HUES64 (cell line): ENCODE measurements at regions not wholly inside any gene's neighbourhood (a gene's known extent, or its start where the extent isn't known, plus 50 kb on each side); places are given as distances from the start of the nearest gene placed in this dataset.

Experiments
- H3K27ac ChIP-seq: 2 replicates; pipeline ENCODE4 v1.7.0; 2013; ENCODE audit warnings: low read depth, low read length, inconsistent platforms
- H3K27me3 ChIP-seq: 2 replicates; pipeline ENCODE4 v1.6.1; 2013; ENCODE audit warnings: mild to moderate bottlenecking, low read length; ENCODE audit not compliant: insufficient read depth
- H3K36me3 ChIP-seq: 2 replicates; pipeline ENCODE4 v1.6.1; 2013; ENCODE audit warnings: mild to moderate bottlenecking, low read length; ENCODE audit not compliant: insufficient read depth
- H3K4me1 ChIP-seq: 2 replicates; pipeline ENCODE4 v1.6.1; 2013; ENCODE audit warnings: mild to moderate bottlenecking, low read length, moderate library complexity; ENCODE audit not compliant: insufficient read depth
- H3K4me3 ChIP-seq: 2 replicates; pipeline ENCODE4 v1.5.1; 2013; ENCODE audit warnings: mild to moderate bottlenecking, low read length, moderate library complexity
- H3K9ac ChIP-seq: 2 replicates; pipeline ENCODE4 v1.6.1; 2013; ENCODE audit warnings: mild to moderate bottlenecking, low read depth, low read length
- H3K9me3 ChIP-seq: 2 replicates; pipeline ENCODE4 v1.6.1; 2013; ENCODE audit warnings: low read depth, low read length; ENCODE audit not compliant: insufficient read depth
- WGBS: fragments of 150-250, 120-280 bp; methylation state at CpG from one replicate; pipeline ENCODE4 v1.1.7; 2013; ENCODE audit warnings: missing lambda C conversion rate; 5-methylcytosine and 5-hydroxymethylcytosine counted together

- H3K4me3 ChIP-seq, result peak overlapping the region; percentile 36
- 78% methylated on average over 39 of the region's 39 CpGs for WGBS
- no peaks in the 10 kb centered on the region for H3K4me1 ChIP-seq
- no peaks in the 10 kb centered on the region for H3K9me3 ChIP-seq
- no peak overlapping the region for H3K27ac ChIP-seq
- no peak overlapping the region for H3K9ac ChIP-seq
- no peaks in the 10 kb centered on the region for H3K36me3 ChIP-seq
- peaks cover 43% of the 10 kb centered on the region for H3K27me3 ChIP-seq
Measured at GRCh38 chr6:165805067-165805555, 142.1 kb upstream of the PDE10A start.

- WGBS, result 37% methylated on average over 61 of the region's 61 CpGs
- Histone ChIP-seq H3K36me3 (no peaks in the 10 kb centered on the region), H3K9ac (no peak overlapping the region), H3K4me3 (peak overlapping the region; percentile 36), H3K27ac (no peak overlapping the region), H3K4me1 (no peaks in the 10 kb centered on the region), H3K27me3 (peaks cover 43% of the 10 kb centered on the region), H3K9me3 (no peaks in the 10 kb centered on the region)
Measured at GRCh38 chr6:165804331-165805066, 141.5 kb upstream of the PDE10A start.

GRCh38 chr6:165800337-165800736 lies 137.3 kb upstream of the PDE10A start:
- Histone ChIP-seq H3K9ac (no peak overlapping the region), H3K36me3 (no peaks in the 10 kb centered on the region), H3K4me3 (no peak overlapping the region), H3K9me3 (no peaks in the 10 kb centered on the region), H3K4me1 (no peaks in the 10 kb centered on the region), H3K27ac (no peak overlapping the region), H3K27me3 (peaks cover 33% of the 10 kb centered on the region)
- WGBS, result 96% methylated on average over 10 of the region's 10 CpGs

GRCh38 chr6:165799391-165800153 lies 136.5 kb upstream of the PDE10A start:
- no peaks in the 10 kb centered on the region for H3K9me3 ChIP-seq
- 91% methylated on average over 8 of the region's 8 CpGs for WGBS
- H3K4me3 ChIP-seq, result no peak overlapping the region
- no peaks in the 10 kb centered on the region for H3K4me1 ChIP-seq
- H3K9ac ChIP-seq, result no peak overlapping the region
- peaks cover 25% of the 10 kb centered on the region for H3K27me3 ChIP-seq
- H3K36me3 ChIP-seq, result no peaks in the 10 kb centered on the region
- H3K27ac ChIP-seq, result no peak overlapping the region

DNA sequence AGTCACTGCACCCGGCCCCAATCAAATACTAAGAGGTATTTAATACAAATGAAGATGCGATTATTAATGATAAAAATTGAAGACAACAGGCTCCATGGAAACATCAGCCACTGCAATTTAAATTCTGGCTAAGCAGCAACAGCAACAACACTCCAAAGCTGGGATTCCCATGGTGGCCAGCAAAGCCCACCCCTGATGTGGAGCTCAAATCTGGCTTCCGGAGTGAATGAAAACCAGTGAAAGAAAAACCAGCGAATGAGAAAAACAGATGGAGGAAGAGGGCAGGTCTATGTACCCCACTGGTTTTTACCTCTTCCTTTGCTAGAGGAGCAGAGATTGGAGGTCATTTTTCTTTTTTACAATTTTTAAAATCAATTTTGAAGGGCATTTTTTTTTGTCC lies 135.9 kb upstream of the PDE10A start:
- no peaks in the 10 kb centered on the region for H3K4me1 ChIP-seq
- WGBS, result 91% methylated on average over 4 of the region's 4 CpGs

GRCh38 chr6:165794179-165794601 lies 131.1 kb upstream of the PDE10A start:
- H3K36me3 ChIP-seq, result no peaks in the 10 kb centered on the region
- H3K27ac ChIP-seq, result no peak overlapping the region
- no peaks in the 10 kb centered on the region for H3K9me3 ChIP-seq
- H3K27me3 ChIP-seq, result no peaks in the 10 kb centered on the region
- no peak overlapping the region for H3K9ac ChIP-seq
- H3K4me3 ChIP-seq, result no peak overlapping the region
- 94% methylated on average over 6 of the region's 6 CpGs for WGBS
- no peaks in the 10 kb centered on the region for H3K4me1 ChIP-seq

More for the DNA sequence above, 135.9 kb upstream of the PDE10A start:
- peaks cover 19% of the 10 kb centered on the region for H3K27me3 ChIP-seq
- H3K27ac ChIP-seq, result no peak overlapping the region
- H3K9ac ChIP-seq, result no peak overlapping the region
- no peak overlapping the region for H3K4me3 ChIP-seq
- H3K36me3 ChIP-seq, result no peaks in the 10 kb centered on the region
- no peaks in the 10 kb centered on the region for H3K9me3 ChIP-seq

DNA sequence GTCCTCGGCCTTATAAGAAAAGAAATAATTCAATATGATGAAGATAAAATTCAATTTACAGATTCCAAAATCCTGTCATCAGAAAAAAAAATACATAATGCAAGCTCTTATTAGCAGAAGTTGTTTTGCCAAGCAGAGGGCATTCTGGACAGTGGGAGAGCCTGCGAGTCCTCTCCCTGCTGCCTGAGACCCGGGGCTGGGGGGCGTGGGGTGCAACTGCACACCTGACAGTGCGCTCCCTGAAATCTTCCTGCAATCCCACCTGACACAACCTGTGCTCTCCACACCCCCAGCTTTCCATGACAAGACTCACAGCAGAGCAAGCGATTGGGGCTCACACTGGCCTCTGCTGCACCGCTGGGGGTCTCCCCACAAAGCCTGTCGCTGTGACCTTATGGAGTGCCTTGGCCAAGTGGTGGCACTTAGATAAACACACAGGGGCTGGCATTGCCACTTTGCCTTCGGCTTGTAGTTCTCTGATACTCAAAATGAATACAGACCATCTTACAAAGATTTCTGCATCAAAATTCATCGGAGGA lies 130.3 kb upstream of the PDE10A start:
- Histone ChIP-seq H3K4me1 (no peaks in the 10 kb centered on the region), H3K27ac (no peak overlapping the region), H3K27me3 (no peaks in the 10 kb centered on the region), H3K9me3 (no peaks in the 10 kb centered on the region), H3K36me3 (no peaks in the 10 kb centered on the region), H3K4me3 (no peak overlapping the region), H3K9ac (no peak overlapping the region)
- 95% methylated on average over 9 of the region's 10 CpGs for WGBS

DNA sequence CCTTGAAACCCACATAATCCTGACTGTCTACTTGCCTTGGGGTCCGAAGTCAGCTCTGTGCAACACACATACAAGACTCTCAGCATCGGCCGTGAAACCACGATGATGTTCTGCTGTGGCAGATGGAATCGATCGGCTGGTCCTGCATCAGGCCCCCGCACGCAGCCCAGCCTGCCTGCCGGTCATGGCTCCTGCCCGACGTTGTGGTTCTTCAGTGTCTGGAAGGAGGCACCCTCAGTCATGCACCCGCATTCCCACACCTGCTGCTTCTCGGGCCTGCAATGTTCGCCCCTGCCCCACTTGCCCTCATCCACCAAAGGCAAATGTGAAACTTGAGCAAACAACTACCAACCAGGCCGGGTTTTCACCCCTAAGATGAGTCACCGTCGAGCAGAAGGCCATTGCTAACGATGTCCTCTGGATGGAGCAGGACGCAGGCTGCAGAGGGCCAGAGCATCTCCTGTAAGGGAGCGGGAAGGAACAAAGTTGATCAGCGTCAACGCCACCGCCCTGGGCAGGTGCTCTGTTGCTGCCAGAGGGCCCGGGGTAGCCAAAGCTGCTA lies 128.9 kb upstream of the PDE10A start:
- Histone ChIP-seq H3K9me3 (no peaks in the 10 kb centered on the region), H3K27me3 (no peaks in the 10 kb centered on the region), H3K9ac (no peak overlapping the region), H3K36me3 (no peaks in the 10 kb centered on the region), H3K4me1 (no peaks in the 10 kb centered on the region), H3K4me3 (no peak overlapping the region), H3K27ac (no peak overlapping the region)
- 94% methylated on average over 24 of the region's 24 CpGs for WGBS

GRCh38 chr6:165791306-165791705 lies 128.3 kb upstream of the PDE10A start:
- H3K4me3 ChIP-seq, result no peak overlapping the region
- H3K36me3 ChIP-seq, result no peaks in the 10 kb centered on the region
- H3K27me3 ChIP-seq, result no peaks in the 10 kb centered on the region
- H3K9ac ChIP-seq, result no peak overlapping the region
- no peak overlapping the region for H3K27ac ChIP-seq
- H3K4me1 ChIP-seq, result no peaks in the 10 kb centered on the region
- no peaks in the 10 kb centered on the region for H3K9me3 ChIP-seq
- 92% methylated on average over 9 of the region's 9 CpGs for WGBS

- Histone ChIP-seq H3K36me3 (no peaks in the 10 kb centered on the region), H3K4me1 (no peaks in the 10 kb centered on the region), H3K27ac (no peak overlapping the region), H3K4me3 (no peak overlapping the region), H3K9me3 (no peaks in the 10 kb centered on the region), H3K9ac (no peak overlapping the region), H3K27me3 (no peaks in the 10 kb centered on the region)
- WGBS, result 90% methylated on average over 3 of the region's 3 CpGs
Measured at GRCh38 chr6:165782812-165783211, 119.8 kb upstream of the PDE10A start.

GRCh38 chr6:165782134-165782533 lies 119.1 kb upstream of the PDE10A start:
- Histone ChIP-seq H3K36me3 (no peaks in the 10 kb centered on the region), H3K4me3 (no peak overlapping the region), H3K4me1 (no peaks in the 10 kb centered on the region), H3K27me3 (no peaks in the 10 kb centered on the region), H3K27ac (no peak overlapping the region), H3K9me3 (no peaks in the 10 kb centered on the region), H3K9ac (no peak overlapping the region)
- 93% methylated on average over 8 of the region's 8 CpGs for WGBS
